Panc1 (cell line): ENCODE measurements at regions not wholly inside any gene's neighbourhood (a gene's known extent, or its start where the extent isn't known, plus 50 kb on each side); places are given as distances from the start of the nearest gene placed in this dataset.

Experiments used
- ATAC-seq: fragments of 200-7000 bp; cut with Tn5 transposase; 2 replicates; pipeline ENCODE4 v1.9.1; 2020; ENCODE audit warnings: mild to moderate bottlenecking, moderate library complexity
- BruUV-seq: library from RNA; stranded (reverse); fragments of 400-500 nt; replicated peaks from 2 replicates; lab custom pipeline; 2021; lab: Mats Ljungman, UMichigan
- CTCF ChIA-PET: fragments of 300-600 bp; sonication (Branson Sonifier 250); formaldehyde crosslinking; loops from one replicate; lab custom pipeline; 2022; ENCODE audit warnings: antibody characterized with exemption; lab: Charles Lee
- POLR2A ChIA-PET: fragments of 300-600 bp; sonication (Branson Sonifier 250); formaldehyde crosslinking; loops from one replicate; lab custom pipeline; 2022; ENCODE audit warnings: antibody characterized with exemption; lab: Charles Lee
- DNase-seq: peaks from one replicate; pipeline ENCODE4 v3.0.0-alpha.2; 2010; ENCODE audit warnings: low read depth, low spot score
- H3K27ac ChIP-seq: 2 replicates; pipeline ENCODE4 v1.5.1; 2011; ENCODE audit warnings: mild to moderate bottlenecking, low read length, inconsistent platforms
- H3K27me3 ChIP-seq: fragments of 200-500 bp; sonication (Bioruptor generic); 2 replicates; pipeline ENCODE4 v1.6.0; 2014; ENCODE audit warnings: low read length, inconsistent platforms; ENCODE audit not compliant: control insufficient read depth, insufficient read depth
- H3K36me3 ChIP-seq: fragments of 200-500 bp; sonication (Bioruptor generic); 2 replicates; pipeline ENCODE4 v1.5.1; 2014; ENCODE audit warnings: inconsistent platforms, mild to moderate bottlenecking, low read length, moderate library complexity; ENCODE audit not compliant: control insufficient read depth, insufficient read depth
- H3K4me1 ChIP-seq: 2 replicates; pipeline ENCODE4 v1.5.1; 2011; ENCODE audit warnings: inconsistent platforms, mild to moderate bottlenecking, low read length, moderate library complexity; ENCODE audit not compliant: control insufficient read depth, insufficient read depth
- H3K4me3 ChIP-seq, 2 experiments: 2 replicates each; pipeline ENCODE4 v1.5.1; 2011 to 2012; ENCODE audit warnings: low read depth in 2 of 2, low read length in 2 of 2, mild to moderate bottlenecking in 2 of 2, inconsistent platforms in 1 of 2, moderate library complexity in 1 of 2
- H3K9me3 ChIP-seq: fragments of 200-500 bp; sonication (Bioruptor generic); 2 replicates; pipeline ENCODE4 v1.5.1; 2014; ENCODE audit warnings: low read depth, mild to moderate bottlenecking, inconsistent platforms, low read length, moderate library complexity; ENCODE audit not compliant: control insufficient read depth, insufficient read depth
- CTCF ChIP-seq: fragments of 450-650 bp; IDR thresholded peaks from 2 replicates; pipeline ENCODE4 v1.5.1; 2017; ENCODE audit warnings: mild to moderate bottlenecking
- POLR2AphosphoS5 ChIP-seq: IDR thresholded peaks from 2 replicates; pipeline ENCODE4 v1.6.1; 2012; ENCODE audit warnings: mild to moderate bottlenecking, low read depth, low read length, moderate library complexity
- REST ChIP-seq, 2 experiments: IDR thresholded peaks; 2 replicates each; pipeline ENCODE4 v1.6.1; 2011 to 2012; ENCODE audit warnings: low read depth in 2 of 2, control low read depth in 1 of 2, low read length in 1 of 2, mild to moderate bottlenecking in 1 of 2, moderate library complexity in 1 of 2; ENCODE audit not compliant: insufficient read depth in 1 of 2
- SIN3A ChIP-seq: IDR thresholded peaks from 2 replicates; pipeline ENCODE4 v1.6.1; 2012; ENCODE audit warnings: low read depth, mild to moderate bottlenecking, low read length, moderate library complexity, borderline replicate concordance; ENCODE audit not compliant: insufficient read depth
- TCF7L2 ChIP-seq: IDR thresholded peaks from 2 replicates; pipeline ENCODE4 v1.6.1; 2011; ENCODE audit warnings: mild to moderate bottlenecking, low read depth, low read length, inconsistent platforms
- in situ Hi-C: cut with HindIII; loops from 2 replicates; pipeline ENCODE4 v1.10.0; 2016; ENCODE audit warnings: low sequenced_read_pairs, low pct_unique_long_range_greater_than_20kb
- intact Hi-C: fragments of 100-400 bp; cut with micrococcal nuclease; formaldehyde crosslinking; loops from one replicate; pipeline ENCODE4 v1.10.0; 2022; ENCODE audit not compliant: unreplicated experiment

- no TSS peak for BruUV-seq
- ChIA-PET POLR2A (no interaction called here), CTCF (no interaction called here)
- Histone ChIP-seq H3K9me3 (no peaks in the 10 kb centered on the region), H3K4me1 (no peaks in the 10 kb centered on the region), H3K4me3 (no peak overlapping the region), H3K36me3 (no peaks in the 10 kb centered on the region), H3K27ac (no peak overlapping the region), H3K27me3 (no peaks in the 10 kb centered on the region)
- ATAC-seq (no peak), DNase-seq (no peak)
- in situ Hi-C loops: no loop called here
- intact Hi-C loops: no loop called here
- TF ChIP-seq SIN3A: no peak
Measured at GRCh38 chr12:83763425-83763824, 1076.7 kb downstream of the TMTC2 start.

- intact Hi-C loops: no loop called here
- no TSS peak for BruUV-seq
- Histone ChIP-seq H3K4me1 (no peaks in the 10 kb centered on the region), H3K4me3 (no peak overlapping the region), H3K9me3 (no peaks in the 10 kb centered on the region), H3K27me3 (no peaks in the 10 kb centered on the region), H3K27ac (no peak overlapping the region), H3K36me3 (no peaks in the 10 kb centered on the region)
- in situ Hi-C loops: no loop called here
- no peak for TF ChIP-seq TCF7L2
- no peak for TF ChIP-seq SIN3A
- no peak for TF ChIP-seq CTCF
- TF ChIP-seq POLR2AphosphoS5: no peak
- no peak for TF ChIP-seq REST (IDR thresholded peaks at IDR 0.05; ENCODE audit: insufficient read depth in 1 of 2, low read depth in 2 of 2, low read length in 1 of 2)
- CTCF ChIA-PET: no interaction called here
- DNase-seq (no peak), ATAC-seq (no peak)
- POLR2A ChIA-PET: no interaction called here
Measured at GRCh38 chr12:83759906-83760305, 1073.2 kb downstream of the TMTC2 start.

GRCh38 chr12:83758888-83759631, 1072.4 kb downstream of the TMTC2 start:
- ChIA-PET POLR2A (no interaction called here), CTCF (no interaction called here)
- intact Hi-C loops (no loop called here), in situ Hi-C loops (no loop called here)
- TF ChIP-seq CTCF: no peak
- no peak for TF ChIP-seq SIN3A
- TF ChIP-seq REST (IDR thresholded peaks at IDR 0.05; ENCODE audit: insufficient read depth in 1 of 2, low read depth in 2 of 2, low read length in 1 of 2): no peak
- TF ChIP-seq POLR2AphosphoS5: no peak
- no peak for TF ChIP-seq TCF7L2
- H3K36me3 ChIP-seq: no peaks in the 10 kb centered on the region
- H3K4me1 ChIP-seq: no peaks in the 10 kb centered on the region
- H3K27ac ChIP-seq: no peak overlapping the region
- no peaks in the 10 kb centered on the region for H3K27me3 ChIP-seq
- no TSS peak for BruUV-seq
- DNase-seq: no peak
- no peak for ATAC-seq
- H3K4me3 ChIP-seq: no peak overlapping the region
- no peaks in the 10 kb centered on the region for H3K9me3 ChIP-seq
